ENCODE measurements at regions not wholly inside any gene's neighbourhood (a gene's known extent, or its start where the extent isn't known, plus 50 kb on each side); places are given as distances from the start of the nearest gene placed in this dataset.

DNA sequence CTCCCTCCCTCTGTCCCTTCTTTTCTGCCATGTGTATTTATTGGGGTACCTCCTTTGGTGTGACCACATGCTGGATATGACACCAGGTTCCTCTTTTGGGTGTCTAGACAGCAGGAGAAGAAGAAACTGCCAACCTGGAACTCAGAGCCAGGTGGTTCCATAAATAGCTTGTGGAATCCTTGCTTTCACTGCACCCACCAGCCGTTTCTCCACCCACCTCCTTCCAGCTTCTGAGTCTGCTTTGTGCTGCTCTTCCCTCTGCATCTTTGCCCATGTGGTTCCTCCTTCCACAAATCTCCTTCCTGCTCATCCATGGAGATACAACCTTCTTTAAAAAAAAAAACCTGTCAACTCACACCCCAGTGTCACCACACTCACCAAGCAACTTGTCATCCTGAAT lies 80.2 kb upstream of the SKOR2 start:
- no peak for TF ChIP-seq CTCF (conservative IDR thresholded peaks at IDR 0.05)
- TF ChIP-seq EZH2 (IDR thresholded peaks at IDR 0.05; ENCODE audit: low read depth) = no peak
